DND-41 (cell line): ENCODE measurements at regions not wholly inside any gene's neighbourhood (a gene's known extent, or its start where the extent isn't known, plus 50 kb on each side); places are given as distances from the start of the nearest gene placed in this dataset.

Experiments used
- ATAC-seq: fragments of 200-7000 bp; cut with Tn5 transposase; 3 replicates; pipeline ENCODE4 v1.9.1; 2021; ENCODE audit warnings: low read depth; ENCODE audit not compliant: insufficient read depth
- DNase-seq: peaks from one replicate; pipeline ENCODE4 v3.0.0-alpha.2; 2020
- H2AFZ ChIP-seq: 2 replicates; pipeline ENCODE4 v1.6.0; 2012; ENCODE audit warnings: low read depth, low read length
- H3K27ac ChIP-seq: 2 replicates; pipeline ENCODE4 v1.5.1; 2012; ENCODE audit warnings: low read length, inconsistent platforms
- H3K27me3 ChIP-seq: fragments of 200-600 bp; sonication (generic); 2 replicates; pipeline ENCODE4 v1.6.0; 2012; ENCODE audit warnings: low read length, mild to moderate bottlenecking, inconsistent platforms; ENCODE audit not compliant: insufficient read depth, poor library complexity
- H3K36me3 ChIP-seq: 2 replicates; pipeline ENCODE4 v1.5.1; 2012; ENCODE audit warnings: low read length, inconsistent platforms; ENCODE audit not compliant: insufficient read depth
- H3K4me1 ChIP-seq: 2 replicates; pipeline ENCODE4 v1.5.1; 2012; ENCODE audit warnings: mild to moderate bottlenecking, low read length; ENCODE audit not compliant: insufficient read depth
- H3K4me2 ChIP-seq: 2 replicates; pipeline ENCODE4 v1.6.0; 2012; ENCODE audit warnings: mild to moderate bottlenecking, moderate library complexity, low read length, inconsistent platforms; ENCODE audit not compliant: insufficient read depth
- H3K4me3 ChIP-seq, 2 experiments: fragments of 200-600 bp in 1 of 2; shearing (Covaris generic) in 1 of 2; 2 replicates each; pipeline ENCODE4 v1.5.1; 2012 to 2016; ENCODE audit warnings: inconsistent platforms in 2 of 2, low read length in 2 of 2, mild to moderate bottlenecking in 2 of 2, low read depth in 1 of 2, moderate library complexity in 1 of 2
- H3K79me2 ChIP-seq: 2 replicates; pipeline ENCODE4 v1.6.0; 2012; ENCODE audit warnings: low read length, inconsistent platforms; ENCODE audit not compliant: insufficient read depth
- H3K9ac ChIP-seq: 2 replicates; pipeline ENCODE4 v1.6.0; 2012; ENCODE audit warnings: low read depth, mild to moderate bottlenecking, inconsistent platforms, low read length, moderate library complexity
- H3K9me3 ChIP-seq: 2 replicates; pipeline ENCODE4 v1.5.1; 2012; ENCODE audit warnings: low read length, moderate library complexity, mild to moderate bottlenecking, inconsistent platforms; ENCODE audit not compliant: insufficient read depth, severe bottlenecking
- H4K20me1 ChIP-seq: 2 replicates; pipeline ENCODE4 v1.6.0; 2012; ENCODE audit warnings: low read length; ENCODE audit not compliant: insufficient read depth
- EZH2 ChIP-seq: IDR thresholded peaks from 3 replicates; pipeline ENCODE4 v1.6.1; 2012; ENCODE audit warnings: borderline replicate concordance, low read depth, mild to moderate bottlenecking, moderate library complexity, low read length, inconsistent platforms; ENCODE audit not compliant: severe bottlenecking
- TF ChIP-seq, protein P1 (sequence below): IDR thresholded peaks from 2 replicates; pipeline ENCODE4 v1.5.1; 2012; ENCODE audit warnings: borderline replicate concordance, low read length, moderate library complexity, mild to moderate bottlenecking; ENCODE audit not compliant: poor library complexity, severe bottlenecking; ENCODE audit errors: extremely low read depth

DNA sequence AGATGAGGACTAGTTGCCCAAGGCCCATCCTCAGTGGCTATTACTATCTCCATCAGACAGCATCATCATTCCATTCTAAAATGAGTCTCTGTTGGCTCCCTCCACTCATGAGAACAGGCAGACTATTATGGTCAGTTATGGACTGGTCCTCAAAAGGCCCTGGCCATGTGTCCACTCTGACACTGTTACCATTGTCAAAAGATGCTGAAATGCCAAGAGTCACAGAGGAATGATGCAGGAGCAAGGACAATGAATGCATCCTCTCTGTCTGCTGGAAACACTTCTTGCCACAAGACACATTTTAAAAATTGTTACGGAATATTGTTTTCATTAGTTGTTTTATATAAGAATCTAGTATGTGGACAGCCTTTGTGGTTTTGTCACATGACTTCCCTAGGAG lies 53.3 kb upstream of the STT3B start:
- no peaks in the 10 kb centered on the region for H3K36me3 ChIP-seq
- no peaks in the 10 kb centered on the region for H3K9me3 ChIP-seq
- no peaks in the 10 kb centered on the region for H3K27me3 ChIP-seq
- H3K9ac ChIP-seq = no peak overlapping the region
- no peaks in the 10 kb centered on the region for H3K4me1 ChIP-seq
- ATAC-seq = no peak
- H3K4me2 ChIP-seq = no peak overlapping the region
- DNase-seq = no peak
- no peak overlapping the region for H3K27ac ChIP-seq
- TF ChIP-seq, protein P1, sequence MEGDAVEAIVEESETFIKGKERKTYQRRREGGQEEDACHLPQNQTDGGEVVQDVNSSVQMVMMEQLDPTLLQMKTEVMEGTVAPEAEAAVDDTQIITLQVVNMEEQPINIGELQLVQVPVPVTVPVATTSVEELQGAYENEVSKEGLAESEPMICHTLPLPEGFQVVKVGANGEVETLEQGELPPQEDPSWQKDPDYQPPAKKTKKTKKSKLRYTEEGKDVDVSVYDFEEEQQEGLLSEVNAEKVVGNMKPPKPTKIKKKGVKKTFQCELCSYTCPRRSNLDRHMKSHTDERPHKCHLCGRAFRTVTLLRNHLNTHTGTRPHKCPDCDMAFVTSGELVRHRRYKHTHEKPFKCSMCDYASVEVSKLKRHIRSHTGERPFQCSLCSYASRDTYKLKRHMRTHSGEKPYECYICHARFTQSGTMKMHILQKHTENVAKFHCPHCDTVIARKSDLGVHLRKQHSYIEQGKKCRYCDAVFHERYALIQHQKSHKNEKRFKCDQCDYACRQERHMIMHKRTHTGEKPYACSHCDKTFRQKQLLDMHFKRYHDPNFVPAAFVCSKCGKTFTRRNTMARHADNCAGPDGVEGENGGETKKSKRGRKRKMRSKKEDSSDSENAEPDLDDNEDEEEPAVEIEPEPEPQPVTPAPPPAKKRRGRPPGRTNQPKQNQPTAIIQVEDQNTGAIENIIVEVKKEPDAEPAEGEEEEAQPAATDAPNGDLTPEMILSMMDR = no peak
- no peak for TF ChIP-seq EZH2
- no peak overlapping the region for H3K4me3 ChIP-seq
- no peak overlapping the region for H2AFZ ChIP-seq
- H4K20me1 ChIP-seq = no peaks in the 10 kb centered on the region
- H3K79me2 ChIP-seq = no peaks in the 10 kb centered on the region

DNA sequence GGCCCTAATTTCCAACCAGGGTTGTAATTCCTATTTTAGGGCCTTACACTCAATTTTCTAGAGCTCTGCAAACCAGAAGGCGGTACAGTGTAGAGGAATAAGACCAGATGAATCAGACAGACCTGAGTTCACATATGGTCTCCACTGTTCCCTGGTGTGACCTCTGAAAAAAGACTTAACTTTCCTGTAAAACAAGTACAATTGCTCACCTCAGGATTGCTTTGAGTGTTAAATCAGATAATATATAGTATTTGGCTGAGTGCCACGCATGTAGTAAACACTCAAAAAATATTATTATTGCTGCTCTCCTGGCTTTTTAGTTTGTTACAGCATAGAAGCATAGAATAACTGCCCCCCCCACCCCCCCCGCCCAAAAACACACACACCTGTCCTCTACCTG lies 51.0 kb upstream of the STT3B start:
- Histone ChIP-seq H3K4me2 (no peak overlapping the region), H3K27ac (no peak overlapping the region), H2AFZ (no peak overlapping the region), H4K20me1 (no peaks in the 10 kb centered on the region), H3K4me3 (no peak overlapping the region), H3K79me2 (no peaks in the 10 kb centered on the region), H3K9me3 (no peaks in the 10 kb centered on the region), H3K36me3 (no peaks in the 10 kb centered on the region), H3K9ac (no peak overlapping the region), H3K4me1 (no peaks in the 10 kb centered on the region), H3K27me3 (no peaks in the 10 kb centered on the region)
- no peak for TF ChIP-seq EZH2
- TF ChIP-seq, protein P1 = no peak
- ATAC-seq = no peak
- no peak for DNase-seq

DNA sequence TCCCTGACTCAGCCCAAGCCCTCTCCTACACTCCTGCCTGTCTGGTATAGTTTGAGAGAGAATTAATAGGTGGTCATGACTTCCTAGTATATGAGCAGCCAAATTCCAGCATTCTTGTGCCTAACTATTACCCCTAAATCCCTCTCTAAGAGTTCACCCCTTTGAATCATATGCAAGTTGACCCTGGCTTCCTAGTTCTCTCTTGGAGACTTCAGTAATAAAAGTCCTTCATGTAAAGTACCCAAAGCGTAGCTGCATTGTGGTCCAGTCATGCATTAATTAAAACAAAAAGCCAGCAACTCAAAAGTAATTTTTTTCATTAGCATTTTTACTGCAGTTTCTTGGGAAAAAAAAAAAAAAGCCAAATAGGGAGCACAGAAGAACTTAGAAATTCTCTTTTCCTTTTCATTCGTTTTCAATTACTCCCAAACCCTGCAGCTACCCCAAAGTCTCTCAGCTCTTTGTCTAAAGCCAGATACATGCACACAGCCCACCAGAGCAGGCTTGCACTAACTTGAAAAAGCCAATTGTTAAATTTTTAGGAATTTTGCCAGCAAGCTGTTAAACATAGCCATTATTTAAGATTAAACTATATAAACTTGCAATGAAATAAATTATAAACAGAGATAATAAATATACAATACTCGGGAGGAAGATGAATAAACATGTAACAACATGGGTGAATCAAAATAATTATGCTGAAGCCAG lies 50.1 kb upstream of the STT3B start:
- DNase-seq (no peak), ATAC-seq (no peak)
- TF ChIP-seq EZH2 = no peak
- TF ChIP-seq, protein P1 = no peak
- Histone ChIP-seq H3K36me3 (no peaks in the 10 kb centered on the region), H4K20me1 (no peaks in the 10 kb centered on the region), H3K4me3 (no peak overlapping the region), H3K4me2 (no peak overlapping the region), H2AFZ (no peak overlapping the region), H3K4me1 (no peaks in the 10 kb centered on the region), H3K9ac (no peak overlapping the region), H3K9me3 (no peaks in the 10 kb centered on the region), H3K79me2 (no peaks in the 10 kb centered on the region), H3K27ac (no peak overlapping the region), H3K27me3 (no peaks in the 10 kb centered on the region)
